Hepatocyte (in vitro differentiated cells): ENCODE measurements at regions not wholly inside any gene's neighbourhood (a gene's known extent, or its start where the extent isn't known, plus 50 kb on each side); places are given as distances from the start of the nearest gene placed in this dataset.

ENCODE experiments used
- DNase-seq: peaks from one replicate; pipeline ENCODE4 v3.0.0-alpha.2; 2016; ENCODE audit warnings: low spot score
- H2AFZ ChIP-seq: fragments of 200-600 bp; sonication (generic); 2 replicates; pipeline ENCODE4 v1.6.0; 2016; ENCODE audit warnings: antibody characterized with exemption, mild to moderate bottlenecking
- H3K27ac ChIP-seq: fragments of 200-600 bp; sonication (generic); 2 replicates; pipeline ENCODE4 v1.5.1; 2016; ENCODE audit warnings: mild to moderate bottlenecking
- H3K27me3 ChIP-seq: fragments of 200-600 bp; sonication (generic); 2 replicates; pipeline ENCODE4 v1.6.1; 2016
- H3K36me3 ChIP-seq: fragments of 200-600 bp; sonication (generic); replicated peaks from 2 replicates; pipeline ENCODE4 v1.5.1; 2016; ENCODE audit warnings: low read depth; ENCODE audit not compliant: insufficient read depth
- H3K4me1 ChIP-seq: fragments of 200-600 bp; sonication (generic); 2 replicates; pipeline ENCODE4 v1.5.1; 2016; ENCODE audit warnings: mild to moderate bottlenecking, moderate library complexity; ENCODE audit not compliant: insufficient read depth
- H3K4me2 ChIP-seq: fragments of 200-600 bp; sonication (generic); 2 replicates; pipeline ENCODE4 v1.6.0; 2016
- H3K4me3 ChIP-seq: fragments of 200-600 bp; sonication (generic); 2 replicates; pipeline ENCODE4 v1.5.1; 2016; ENCODE audit warnings: mild to moderate bottlenecking
- H3K79me2 ChIP-seq: fragments of 200-600 bp; sonication (generic); 2 replicates; pipeline ENCODE4 v1.6.0; 2017; ENCODE audit warnings: mild to moderate bottlenecking
- H3K9me2 ChIP-seq: fragments of 200-600 bp; sonication (generic); replicated peaks from 2 replicates; pipeline ENCODE4 v1.6.0; 2017; ENCODE audit warnings: mild to moderate bottlenecking; ENCODE audit not compliant: insufficient read depth
- H3K9me3 ChIP-seq: fragments of 200-600 bp; sonication (generic); 2 replicates; pipeline ENCODE4 v1.5.1; 2016; ENCODE audit warnings: low read depth, mild to moderate bottlenecking
- H4K20me1 ChIP-seq: fragments of 200-600 bp; sonication (generic); 2 replicates; pipeline ENCODE4 v1.6.0; 2016; ENCODE audit warnings: mild to moderate bottlenecking; ENCODE audit not compliant: insufficient read depth, poor library complexity, severe bottlenecking
- EZH2 ChIP-seq: fragments of 200-600 bp; sonication (generic); IDR thresholded peaks from 2 replicates; pipeline ENCODE4 v1.6.1; 2016; ENCODE audit warnings: antibody characterized with exemption, mild to moderate bottlenecking, borderline replicate concordance
- EZH2phosphoT487 ChIP-seq: fragments of 200-600 bp; sonication (generic); IDR thresholded peaks from one replicate; pipeline ENCODE4 v1.6.1; 2018; ENCODE audit warnings: antibody characterized with exemption, mild to moderate bottlenecking, low read depth, moderate library complexity; ENCODE audit not compliant: unreplicated experiment, severe bottlenecking
- WGBS: methylation state at CpG from one replicate; pipeline ENCODE4 v1.1.6; 2016; ENCODE audit warnings: low lambda C conversion rate; ENCODE audit errors: missing lambda C conversion rate; 5-methylcytosine and 5-hydroxymethylcytosine counted together
- TF ChIP-seq, protein P1 (sequence below): fragments of 200-600 bp; sonication (generic); IDR thresholded peaks from 2 replicates; pipeline ENCODE4 v1.5.1; 2016; ENCODE audit warnings: antibody characterized with exemption, mild to moderate bottlenecking; ENCODE audit not compliant: poor library complexity

DNA sequence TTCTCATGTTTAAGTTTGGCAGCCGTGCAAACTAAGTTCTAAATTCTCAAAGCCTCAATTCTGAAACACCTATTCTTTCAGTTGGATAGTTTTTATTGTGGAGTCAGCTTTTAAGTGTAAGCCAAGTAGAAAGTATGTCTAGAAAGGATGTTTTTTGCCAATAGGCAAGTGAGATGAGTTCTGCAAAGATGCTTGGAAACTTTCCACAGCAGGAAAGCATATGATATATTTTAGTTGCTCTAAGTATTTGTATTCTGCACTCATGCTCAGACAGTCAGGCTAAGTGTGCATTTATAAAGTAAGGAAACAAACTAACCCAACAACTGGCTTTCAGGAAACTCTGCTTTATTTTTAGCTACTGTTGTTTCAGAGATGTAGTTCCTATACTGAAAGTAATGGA, 67.3 kb upstream of the CDH18 start:
- Histone ChIP-seq H3K79me2 (no peaks in the 10 kb centered on the region), H3K36me3 (no peaks in the 10 kb centered on the region), H3K4me3 (no peak overlapping the region), H3K9me3 (no peaks in the 10 kb centered on the region), H3K4me2 (no peak overlapping the region), H3K4me1 (no peaks in the 10 kb centered on the region), H3K27me3 (no peaks in the 10 kb centered on the region), H2AFZ (no peak overlapping the region), H3K9me2 (no peaks in the 10 kb centered on the region), H3K27ac (no peak overlapping the region), H4K20me1 (no peaks in the 10 kb centered on the region)
- TF ChIP-seq, protein P1, sequence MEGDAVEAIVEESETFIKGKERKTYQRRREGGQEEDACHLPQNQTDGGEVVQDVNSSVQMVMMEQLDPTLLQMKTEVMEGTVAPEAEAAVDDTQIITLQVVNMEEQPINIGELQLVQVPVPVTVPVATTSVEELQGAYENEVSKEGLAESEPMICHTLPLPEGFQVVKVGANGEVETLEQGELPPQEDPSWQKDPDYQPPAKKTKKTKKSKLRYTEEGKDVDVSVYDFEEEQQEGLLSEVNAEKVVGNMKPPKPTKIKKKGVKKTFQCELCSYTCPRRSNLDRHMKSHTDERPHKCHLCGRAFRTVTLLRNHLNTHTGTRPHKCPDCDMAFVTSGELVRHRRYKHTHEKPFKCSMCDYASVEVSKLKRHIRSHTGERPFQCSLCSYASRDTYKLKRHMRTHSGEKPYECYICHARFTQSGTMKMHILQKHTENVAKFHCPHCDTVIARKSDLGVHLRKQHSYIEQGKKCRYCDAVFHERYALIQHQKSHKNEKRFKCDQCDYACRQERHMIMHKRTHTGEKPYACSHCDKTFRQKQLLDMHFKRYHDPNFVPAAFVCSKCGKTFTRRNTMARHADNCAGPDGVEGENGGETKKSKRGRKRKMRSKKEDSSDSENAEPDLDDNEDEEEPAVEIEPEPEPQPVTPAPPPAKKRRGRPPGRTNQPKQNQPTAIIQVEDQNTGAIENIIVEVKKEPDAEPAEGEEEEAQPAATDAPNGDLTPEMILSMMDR: no peak
- no peak for TF ChIP-seq EZH2
- no peak for TF ChIP-seq EZH2phosphoT487
- WGBS: 94% methylated on average over 1 of the region's 1 CpG
- no peak for DNase-seq

DNA sequence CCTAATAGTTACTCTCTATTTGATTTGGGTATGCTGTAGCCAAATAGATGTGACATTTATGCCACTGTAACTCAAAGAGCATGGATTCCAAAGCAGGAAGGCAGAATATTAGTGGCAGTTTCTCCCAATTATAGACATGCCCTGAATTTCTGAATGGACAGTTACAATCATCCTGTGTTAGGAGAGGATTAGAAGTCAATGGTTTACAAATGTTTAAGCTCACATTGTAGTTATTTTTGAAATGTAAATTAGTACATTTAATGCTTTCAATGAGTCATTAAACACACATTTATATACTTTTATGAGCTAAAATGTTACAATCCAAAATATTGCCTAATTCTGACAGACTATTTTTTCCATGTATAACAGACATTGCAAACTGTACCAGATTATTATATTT, 62.3 kb upstream of the CDH18 start:
- Histone ChIP-seq H3K9me3 (no peaks in the 10 kb centered on the region), H3K27ac (no peak overlapping the region), H3K36me3 (no peaks in the 10 kb centered on the region), H3K27me3 (no peaks in the 10 kb centered on the region), H3K4me3 (no peak overlapping the region), H2AFZ (no peak overlapping the region), H3K4me2 (no peak overlapping the region), H3K9me2 (no peaks in the 10 kb centered on the region), H3K79me2 (no peaks in the 10 kb centered on the region), H4K20me1 (no peaks in the 10 kb centered on the region), H3K4me1 (no peaks in the 10 kb centered on the region)
- DNase-seq: no peak
- TF ChIP-seq EZH2: no peak
- TF ChIP-seq, protein P1: no peak
- TF ChIP-seq EZH2phosphoT487: no peak

DNA sequence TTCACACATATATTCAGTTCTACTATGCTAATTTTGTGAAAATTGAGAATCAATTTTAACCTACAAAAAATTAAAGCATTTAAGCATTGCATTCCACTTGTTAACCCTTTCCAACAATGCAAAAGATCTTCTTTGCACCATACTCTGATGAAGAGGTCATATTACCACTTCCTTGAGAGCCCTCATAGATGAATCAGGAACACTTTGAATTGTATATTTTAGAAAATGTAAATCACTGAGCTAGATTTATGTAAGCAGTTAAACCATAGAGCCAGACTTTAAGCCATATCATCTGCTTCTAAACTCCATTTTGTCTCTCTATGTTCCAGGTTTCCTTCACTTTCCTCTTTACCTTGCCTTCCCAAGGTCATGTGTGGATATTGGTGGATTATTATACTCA, 56.5 kb upstream of the CDH18 start:
- Histone ChIP-seq H3K4me2 (no peak overlapping the region), H3K27ac (no peak overlapping the region), H3K9me2 (no peaks in the 10 kb centered on the region), H2AFZ (no peak overlapping the region), H3K27me3 (no peaks in the 10 kb centered on the region), H3K4me3 (no peak overlapping the region), H4K20me1 (no peaks in the 10 kb centered on the region), H3K4me1 (no peaks in the 10 kb centered on the region), H3K36me3 (no peaks in the 10 kb centered on the region), H3K9me3 (no peaks in the 10 kb centered on the region), H3K79me2 (no peaks in the 10 kb centered on the region)
- TF ChIP-seq, protein P1: no peak
- DNase-seq: no peak

DNA sequence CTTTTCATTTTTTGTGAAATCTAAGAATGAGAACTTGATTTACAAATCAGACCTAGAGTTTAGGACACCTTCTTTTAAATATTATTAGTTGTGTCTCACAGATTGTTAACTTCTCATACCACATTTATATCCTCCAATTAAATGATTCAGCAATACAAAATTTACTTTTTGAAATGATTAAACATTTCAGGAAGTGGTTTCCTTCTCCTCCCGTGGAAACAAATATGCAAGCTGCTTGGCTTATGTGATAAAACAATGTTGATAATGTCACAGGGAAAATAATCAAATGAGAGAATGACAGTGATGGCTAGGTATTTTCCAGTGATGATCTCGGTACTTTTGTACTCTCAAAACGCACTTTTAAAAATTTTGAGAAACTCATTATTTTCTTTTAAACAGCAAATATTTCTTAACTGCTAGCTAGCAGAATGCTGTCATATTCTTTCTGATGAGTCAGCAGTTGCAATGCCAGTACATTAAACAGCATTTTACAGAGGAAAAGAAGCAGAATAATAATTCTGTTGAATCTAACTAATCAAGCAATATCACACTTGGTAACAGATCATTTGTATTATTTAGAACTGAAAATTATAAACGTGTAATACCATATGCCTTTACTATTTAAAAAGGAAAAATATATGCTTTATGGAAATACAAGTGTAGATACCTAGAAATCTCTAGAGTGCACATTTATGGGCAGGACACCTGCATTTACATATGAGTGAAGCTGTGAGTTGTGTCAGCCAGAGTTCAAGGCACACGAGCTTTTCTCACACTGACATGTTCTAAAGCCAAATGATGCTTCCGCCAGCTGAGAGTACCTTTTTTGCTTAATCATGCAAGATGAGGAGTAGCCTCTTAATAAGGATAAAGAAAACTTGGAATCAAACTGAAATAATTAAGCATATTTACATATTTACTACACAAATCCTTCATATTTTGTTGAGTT, 53.6 kb upstream of the CDH18 start:
- Histone ChIP-seq H3K79me2 (no peaks in the 10 kb centered on the region), H3K27me3 (no peaks in the 10 kb centered on the region), H4K20me1 (no peaks in the 10 kb centered on the region), H3K4me3 (no peak overlapping the region), H3K36me3 (no peaks in the 10 kb centered on the region), H2AFZ (no peak overlapping the region), H3K9me2 (no peaks in the 10 kb centered on the region), H3K4me2 (no peak overlapping the region), H3K9me3 (no peaks in the 10 kb centered on the region), H3K4me1 (no peaks in the 10 kb centered on the region), H3K27ac (no peak overlapping the region)
- WGBS: 66% methylated on average over 6 of the region's 6 CpGs
- no peak for DNase-seq
- TF ChIP-seq EZH2 (no peak), EZH2phosphoT487 (no peak)
- TF ChIP-seq, protein P1: no peak
